NB4 (cell line): ENCODE measurements at regions not wholly inside any gene's neighbourhood (a gene's known extent, or its start where the extent isn't known, plus 50 kb on each side); places are given as distances from the start of the nearest gene placed in this dataset.

Experiments used
- CTCF ChIP-seq: IDR thresholded peaks from one replicate; pipeline ENCODE4 v1.5.1; 2012; ENCODE audit warnings: low read depth, low read length
- POLR2A ChIP-seq: IDR thresholded peaks from 2 replicates; pipeline ENCODE4 v1.6.1; 2011; ENCODE audit warnings: mild to moderate bottlenecking; ENCODE audit not compliant: insufficient read length; ENCODE audit errors: extremely low read depth

- TF ChIP-seq CTCF (no peak), POLR2A (no peak)
Measured at GRCh38 chr10:57341294-57341693, 926.4 kb downstream of the IPMK start.
